Sigmoid colon (tissue), 6 donors: ENCODE measurements at regions not wholly inside any gene's neighbourhood (a gene's known extent, or its start where the extent isn't known, plus 50 kb on each side); places are given as distances from the start of the nearest gene placed in this dataset.

ENCODE experiments used
- DNase-seq: peaks from one replicate; pipeline ENCODE4 v3.0.0-alpha.2; 2019
- H3K27ac ChIP-seq, 4 donors: fragments of 200-600 bp; sonication (generic); one replicate each; pipeline ENCODE4 v1.5.1; 2016 to 2019; ENCODE audit warnings: mild to moderate bottlenecking in 1 of 4
- H3K27me3 ChIP-seq, 3 donors: fragments of 200-600 bp; sonication (generic); one replicate each; pipeline ENCODE4 v1.5.1; 2019; ENCODE audit warnings: mild to moderate bottlenecking in 1 of 3
- H3K36me3 ChIP-seq, 4 donors: fragments of 200-600 bp; sonication (generic); one replicate each; pipeline ENCODE4 v1.5.1; 2016 to 2019
- H3K4me1 ChIP-seq, 4 donors: fragments of 200-600 bp; sonication (generic); one replicate each; pipeline ENCODE4 v1.5.1; 2017 to 2019
- H3K4me3 ChIP-seq, 4 donors: fragments of 200-600 bp; sonication (generic); one replicate each; pipeline ENCODE4 v1.5.1; 2017 to 2019; ENCODE audit warnings: mild to moderate bottlenecking in 2 of 4, moderate library complexity in 1 of 4
- H3K9me3 ChIP-seq, 4 donors: fragments of 200-600 bp in 3 of 4; sonication (generic) in 3 of 4; one replicate each; pipeline versions ENCODE4 v1.5.1 to v1.6.1; 2013 to 2019
- EP300 ChIP-seq, 4 donors: sonication (generic); formaldehyde crosslinking; IDR thresholded peaks; one replicate each; pipeline ENCODE4 v1.6.1; 2017; ENCODE audit warnings: antibody characterized with exemption in 4 of 4
- POLR2A ChIP-seq, 2 donors: fragments of 450-650 bp; IDR thresholded peaks; one replicate each; pipeline ENCODE4 v1.6.1; 2016; ENCODE audit warnings: antibody characterized with exemption in 2 of 2, mild to moderate bottlenecking in 2 of 2, moderate library complexity in 2 of 2
- POLR2AphosphoS5 ChIP-seq, 4 donors: sonication (generic); formaldehyde crosslinking; IDR thresholded peaks; one replicate each; pipeline ENCODE4 v1.6.1; 2017; ENCODE audit warnings: antibody characterized with exemption in 4 of 4
- WGBS, 2 donors: extraction: QIAGEN DNeasy Blood & Tissue Kit; methylation state at CpG; one replicate each; pipeline ENCODE4 v1.1.7; 2013; 5-methylcytosine and 5-hydroxymethylcytosine counted together
- intact Hi-C: fragments of 100-400 bp; cut with DNase I; formaldehyde crosslinking; loops from one replicate; pipeline ENCODE4 v1.15.1; 2023
- TF ChIP-seq, protein P1 (sequence below), 4 experiments: fragments of 450-650 bp in 3 of 4; fragments of 200-600 bp in 1 of 4; IDR thresholded peaks; one replicate each; pipeline ENCODE4 v1.5.1; 2016 to 2019; ENCODE audit warnings: antibody characterized with exemption in 4 of 4, mild to moderate bottlenecking in 3 of 4, moderate library complexity in 2 of 4
- donor health status: healthy with polysubstance abuse.
- donor health status: healthy.

DNA sequence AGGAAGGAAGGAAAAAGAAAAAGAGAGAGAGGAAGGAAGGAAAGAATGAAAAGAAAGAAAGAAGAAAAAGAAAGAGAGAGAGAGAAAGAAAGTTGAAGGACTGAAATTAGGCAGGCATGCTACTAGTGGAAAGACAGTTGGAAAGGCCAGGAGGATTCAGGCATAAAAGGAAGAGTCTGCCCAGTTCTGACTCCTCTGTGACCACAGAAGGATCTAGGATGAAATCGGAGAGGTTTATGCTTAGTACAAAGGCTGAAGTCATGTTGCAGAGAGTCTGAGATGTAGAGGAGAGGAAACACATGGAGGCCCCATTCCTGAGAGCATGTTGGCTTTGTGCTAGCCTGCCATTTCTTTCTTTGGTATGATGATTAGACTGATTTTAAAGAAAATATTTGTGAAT is 246.5 kb upstream of the ARGLU1 start:
- no peaks in the 10 kb centered on the region for H3K9me3 ChIP-seq
- no peaks in the 10 kb centered on the region for H3K36me3 ChIP-seq
- no peak overlapping the region for H3K4me3 ChIP-seq
- H3K4me1 ChIP-seq, result no peaks in the 10 kb centered on the region
- no peak overlapping the region for H3K27ac ChIP-seq
- intact Hi-C loops, result no loop called here
- no peak for TF ChIP-seq EP300 (IDR thresholded peaks at IDR 0.05)
- TF ChIP-seq, protein P1, sequence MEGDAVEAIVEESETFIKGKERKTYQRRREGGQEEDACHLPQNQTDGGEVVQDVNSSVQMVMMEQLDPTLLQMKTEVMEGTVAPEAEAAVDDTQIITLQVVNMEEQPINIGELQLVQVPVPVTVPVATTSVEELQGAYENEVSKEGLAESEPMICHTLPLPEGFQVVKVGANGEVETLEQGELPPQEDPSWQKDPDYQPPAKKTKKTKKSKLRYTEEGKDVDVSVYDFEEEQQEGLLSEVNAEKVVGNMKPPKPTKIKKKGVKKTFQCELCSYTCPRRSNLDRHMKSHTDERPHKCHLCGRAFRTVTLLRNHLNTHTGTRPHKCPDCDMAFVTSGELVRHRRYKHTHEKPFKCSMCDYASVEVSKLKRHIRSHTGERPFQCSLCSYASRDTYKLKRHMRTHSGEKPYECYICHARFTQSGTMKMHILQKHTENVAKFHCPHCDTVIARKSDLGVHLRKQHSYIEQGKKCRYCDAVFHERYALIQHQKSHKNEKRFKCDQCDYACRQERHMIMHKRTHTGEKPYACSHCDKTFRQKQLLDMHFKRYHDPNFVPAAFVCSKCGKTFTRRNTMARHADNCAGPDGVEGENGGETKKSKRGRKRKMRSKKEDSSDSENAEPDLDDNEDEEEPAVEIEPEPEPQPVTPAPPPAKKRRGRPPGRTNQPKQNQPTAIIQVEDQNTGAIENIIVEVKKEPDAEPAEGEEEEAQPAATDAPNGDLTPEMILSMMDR (IDR thresholded peaks at IDR 0.05), result no peak
- no peak for TF ChIP-seq POLR2AphosphoS5 (IDR thresholded peaks at IDR 0.05)
- TF ChIP-seq POLR2A (IDR thresholded peaks at IDR 0.05), result no peak
- no peak for DNase-seq
- no peaks in the 10 kb centered on the region for H3K27me3 ChIP-seq
- WGBS, 2 donors, result 39 to 40% methylated on average over 1 of the region's 1 CpG

DNA sequence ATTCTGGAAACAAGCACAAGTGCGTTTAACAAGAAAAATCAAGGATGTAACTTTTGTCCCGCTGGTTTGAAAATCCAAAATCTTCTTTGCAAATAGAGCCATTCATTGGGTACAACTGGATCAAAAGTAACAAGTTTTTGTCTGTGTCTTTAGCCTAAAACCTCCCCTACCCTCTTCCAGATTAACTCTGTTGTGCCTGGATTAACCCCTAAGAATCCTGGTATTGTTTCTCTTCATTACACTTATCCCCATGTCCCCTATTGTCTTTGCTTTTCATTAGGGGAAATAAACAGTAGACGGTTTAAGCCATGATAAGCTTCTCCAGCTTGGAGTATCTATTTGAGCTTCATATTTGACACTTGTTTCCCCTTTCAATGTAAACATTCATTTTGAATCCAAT is 242.1 kb upstream of the ARGLU1 start:
- no peak for TF ChIP-seq EP300 (IDR thresholded peaks at IDR 0.05)
- TF ChIP-seq POLR2A (IDR thresholded peaks at IDR 0.05), result no peak
- TF ChIP-seq, protein P1 (IDR thresholded peaks at IDR 0.05), result no peak
- TF ChIP-seq POLR2AphosphoS5 (IDR thresholded peaks at IDR 0.05), result no peak
- no peaks in the 10 kb centered on the region for H3K36me3 ChIP-seq
- H3K9me3 ChIP-seq, result no peaks in the 10 kb centered on the region
- no peak overlapping the region for H3K27ac ChIP-seq
- DNase-seq, result no peak
- intact Hi-C loops, result no loop called here
- no peak overlapping the region for H3K4me3 ChIP-seq
- no peaks in the 10 kb centered on the region for H3K27me3 ChIP-seq
- no peaks in the 10 kb centered on the region for H3K4me1 ChIP-seq
- 71 to 81% methylated on average over 3 of the region's 3 CpGs for WGBS, 2 donors

DNA sequence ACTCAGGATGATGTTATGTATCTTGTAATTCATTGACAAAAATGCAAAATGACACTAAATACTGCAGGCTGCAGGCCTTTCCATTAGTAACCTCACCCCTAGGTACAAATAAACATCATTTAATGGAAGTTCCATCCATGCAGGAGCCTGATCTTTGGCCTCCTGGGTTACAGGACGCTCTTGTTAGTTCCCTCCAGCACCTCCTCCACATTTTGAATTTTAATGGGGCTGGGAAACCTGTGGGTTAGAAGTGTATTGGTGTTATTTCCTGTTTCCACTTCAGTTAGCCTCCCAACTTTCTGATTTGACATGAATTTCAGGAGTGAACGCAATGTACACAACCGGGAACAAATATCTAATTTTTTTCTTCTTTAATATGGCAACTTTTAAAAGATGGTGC is 237.1 kb upstream of the ARGLU1 start:
- WGBS, 2 donors, result 74 to 78% methylated on average over 3 of the region's 3 CpGs
- intact Hi-C loops, result no loop called here
- TF ChIP-seq EP300 (IDR thresholded peaks at IDR 0.05) (no peak), POLR2AphosphoS5 (IDR thresholded peaks at IDR 0.05) (no peak), POLR2A (IDR thresholded peaks at IDR 0.05) (no peak)
- TF ChIP-seq, protein P1 (IDR thresholded peaks at IDR 0.05), result no peak
- no peak overlapping the region for H3K27ac ChIP-seq
- no peaks in the 10 kb centered on the region for H3K4me1 ChIP-seq
- no peak overlapping the region for H3K4me3 ChIP-seq
- no peaks in the 10 kb centered on the region for H3K36me3 ChIP-seq
- no peaks in the 10 kb centered on the region for H3K9me3 ChIP-seq
- DNase-seq, result no peak
- H3K27me3 ChIP-seq, result no peaks in the 10 kb centered on the region

DNA sequence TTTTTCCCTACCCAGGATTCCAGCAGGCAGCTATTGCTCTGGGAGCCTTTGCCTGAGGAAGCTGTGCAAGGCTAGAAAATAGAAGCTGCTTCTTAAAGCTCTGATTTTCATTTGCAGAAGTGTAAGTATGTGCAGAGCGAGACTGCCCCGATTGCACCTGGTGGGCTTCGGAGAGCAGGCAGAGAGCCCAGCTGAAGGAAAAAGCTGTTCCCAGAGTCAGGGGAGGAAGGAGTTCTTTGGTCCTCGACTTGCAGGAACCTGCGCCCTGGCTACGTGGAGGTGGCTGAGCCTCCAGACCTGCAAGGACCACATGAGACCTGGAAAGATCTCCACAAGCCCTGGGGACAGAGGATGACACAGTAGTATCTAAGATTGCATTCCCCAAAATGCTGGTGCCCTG is 235.0 kb upstream of the ARGLU1 start:
- TF ChIP-seq POLR2A (IDR thresholded peaks at IDR 0.05), result no peak
- TF ChIP-seq POLR2AphosphoS5 (IDR thresholded peaks at IDR 0.05), result no peak
- TF ChIP-seq, protein P1 (IDR thresholded peaks at IDR 0.05), result no peak
- TF ChIP-seq EP300 (IDR thresholded peaks at IDR 0.05), result no peak
- Histone ChIP-seq H3K27ac (no peak overlapping the region), H3K9me3 (no peaks in the 10 kb centered on the region), H3K27me3 (no peaks in the 10 kb centered on the region), H3K4me1 (no peaks in the 10 kb centered on the region), H3K4me3 (no peak overlapping the region), H3K36me3 (no peaks in the 10 kb centered on the region)
- WGBS, 2 donors, result 84 to 87% methylated on average over 6 of the region's 6 CpGs
- no peak for DNase-seq
- intact Hi-C loops, result no loop called here

DNA sequence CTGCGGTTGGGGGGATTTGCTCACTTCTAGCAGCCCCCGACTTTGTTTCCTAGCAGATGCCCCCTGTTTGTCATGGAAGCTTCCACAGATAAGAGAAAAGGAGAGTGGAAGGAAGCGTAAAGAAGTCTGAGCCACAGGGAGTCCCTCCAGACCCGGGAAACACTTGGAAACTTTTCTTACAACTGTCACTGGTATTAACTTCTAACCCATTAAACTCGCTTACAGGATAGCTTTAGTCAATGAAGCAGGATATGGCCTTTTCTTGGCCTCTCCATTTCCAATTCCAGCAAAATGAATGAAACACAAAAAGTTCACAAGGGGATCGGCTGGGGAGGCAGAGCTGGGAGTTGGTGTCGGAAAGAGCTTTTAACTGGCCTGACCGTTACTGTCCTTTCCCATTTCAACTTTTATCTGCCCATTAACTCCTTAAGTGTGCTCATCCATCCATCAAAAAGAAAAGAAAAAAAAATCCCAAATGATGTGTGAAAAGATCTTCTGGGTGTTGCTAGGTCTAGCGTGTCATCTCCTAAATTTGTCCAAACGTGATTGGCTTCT is 231.9 kb upstream of the ARGLU1 start:
- WGBS, 2 donors, result 77 to 80% methylated on average over 10 of the region's 10 CpGs
- intact Hi-C loops, result no loop called here
- no peak overlapping the region for H3K4me3 ChIP-seq
- DNase-seq, result no peak
- H3K27me3 ChIP-seq, result no peaks in the 10 kb centered on the region
- no peaks in the 10 kb centered on the region for H3K36me3 ChIP-seq
- no peaks in the 10 kb centered on the region for H3K9me3 ChIP-seq
- no peaks in the 10 kb centered on the region for H3K4me1 ChIP-seq
- H3K27ac ChIP-seq, result no peak overlapping the region
- TF ChIP-seq EP300 (IDR thresholded peaks at IDR 0.05), result no peak
- no peak for TF ChIP-seq POLR2AphosphoS5 (IDR thresholded peaks at IDR 0.05)
- no peak for TF ChIP-seq POLR2A (IDR thresholded peaks at IDR 0.05)
- TF ChIP-seq, protein P1 (IDR thresholded peaks at IDR 0.05), result no peak
